GM13976 (cell line): ENCODE measurements at regions not wholly inside any gene's neighbourhood (a gene's known extent, or its start where the extent isn't known, plus 50 kb on each side); places are given as distances from the start of the nearest gene placed in this dataset.

Experiments used
- DNase-seq: peaks from one replicate; pipeline ENCODE4 v3.0.0; 2012; ENCODE audit warnings: low spot score
- in situ Hi-C: fragments of 300-500 bp; cut with MboI; formaldehyde crosslinking; loops from one replicate; pipeline ENCODE4 v1.12.0; 2022; ENCODE audit warnings: low sequenced_read_pairs, mixed read lengths, inconsistent platforms; ENCODE audit not compliant: unreplicated experiment
- TF ChIP-seq, protein P1 (sequence below): IDR thresholded peaks from 2 replicates; pipeline ENCODE4 v1.5.1; 2012; ENCODE audit warnings: borderline replicate concordance, mild to moderate bottlenecking; ENCODE audit not compliant: insufficient read depth; ENCODE audit errors: extremely low read depth, missing control alignments, control extremely low read depth

DNA sequence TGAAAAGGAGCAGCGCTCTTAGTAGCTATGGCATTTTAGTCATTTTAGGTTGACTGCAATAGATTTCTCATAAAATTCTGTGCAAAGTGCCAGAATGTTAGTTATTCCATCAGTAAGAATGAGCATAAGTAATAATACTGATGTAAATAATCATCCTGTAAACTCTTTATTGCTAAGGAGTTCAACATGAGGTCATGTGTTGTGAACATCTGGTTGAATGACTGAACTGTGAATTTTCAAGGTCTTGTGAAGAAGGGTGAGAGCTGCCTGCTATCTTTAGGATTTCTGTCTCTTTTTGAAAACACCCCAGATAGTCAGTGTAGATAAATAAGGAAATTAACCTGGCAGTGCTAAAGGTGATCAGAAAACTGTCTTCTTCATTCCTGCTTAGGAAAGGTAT lies 333.4 kb upstream of the TBC1D5 start:
- TF ChIP-seq, protein P1, sequence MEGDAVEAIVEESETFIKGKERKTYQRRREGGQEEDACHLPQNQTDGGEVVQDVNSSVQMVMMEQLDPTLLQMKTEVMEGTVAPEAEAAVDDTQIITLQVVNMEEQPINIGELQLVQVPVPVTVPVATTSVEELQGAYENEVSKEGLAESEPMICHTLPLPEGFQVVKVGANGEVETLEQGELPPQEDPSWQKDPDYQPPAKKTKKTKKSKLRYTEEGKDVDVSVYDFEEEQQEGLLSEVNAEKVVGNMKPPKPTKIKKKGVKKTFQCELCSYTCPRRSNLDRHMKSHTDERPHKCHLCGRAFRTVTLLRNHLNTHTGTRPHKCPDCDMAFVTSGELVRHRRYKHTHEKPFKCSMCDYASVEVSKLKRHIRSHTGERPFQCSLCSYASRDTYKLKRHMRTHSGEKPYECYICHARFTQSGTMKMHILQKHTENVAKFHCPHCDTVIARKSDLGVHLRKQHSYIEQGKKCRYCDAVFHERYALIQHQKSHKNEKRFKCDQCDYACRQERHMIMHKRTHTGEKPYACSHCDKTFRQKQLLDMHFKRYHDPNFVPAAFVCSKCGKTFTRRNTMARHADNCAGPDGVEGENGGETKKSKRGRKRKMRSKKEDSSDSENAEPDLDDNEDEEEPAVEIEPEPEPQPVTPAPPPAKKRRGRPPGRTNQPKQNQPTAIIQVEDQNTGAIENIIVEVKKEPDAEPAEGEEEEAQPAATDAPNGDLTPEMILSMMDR = no peak
- DNase-seq = no peak
- in situ Hi-C loops = no loop called here

DNA sequence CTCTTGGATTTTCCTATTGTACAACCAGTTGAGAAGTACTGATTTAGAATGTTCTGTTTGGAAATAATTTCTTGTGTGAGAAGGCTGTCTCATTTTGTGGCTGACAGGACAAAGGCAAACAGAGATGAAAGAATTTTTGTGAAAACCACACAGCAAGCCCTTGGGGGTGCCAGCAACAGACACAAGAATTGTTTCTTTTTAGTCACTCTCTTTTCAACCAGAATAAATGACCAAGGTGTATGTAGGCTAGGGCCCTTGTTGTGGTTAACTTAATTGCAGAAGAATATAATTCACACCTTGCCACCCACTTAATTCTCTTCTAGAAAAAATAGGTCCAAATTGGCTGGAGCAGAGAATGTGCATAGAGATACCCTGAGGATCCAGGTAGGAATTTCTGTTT lies 329.4 kb upstream of the TBC1D5 start:
- in situ Hi-C loops = no loop called here
- no peak for DNase-seq
- TF ChIP-seq, protein P1 = no peak

DNA sequence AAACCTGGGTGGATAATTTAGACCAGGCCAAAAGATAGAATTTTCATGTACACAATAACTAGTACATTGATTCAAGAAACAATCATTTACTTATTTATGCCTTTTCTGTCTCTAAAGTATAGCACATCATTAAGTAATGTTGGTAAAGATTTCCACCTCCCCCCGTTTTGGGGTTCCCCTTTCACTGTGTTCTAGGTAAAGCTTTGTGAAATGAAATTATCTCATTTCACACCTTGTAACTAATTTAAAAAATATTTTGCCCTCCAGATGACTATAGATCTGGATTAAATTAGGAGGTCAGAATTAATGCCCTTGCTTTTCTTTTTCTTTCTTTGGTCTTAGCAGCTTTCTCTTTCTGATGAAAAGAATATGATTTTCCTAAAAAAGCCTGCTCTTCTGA lies 328.5 kb upstream of the TBC1D5 start:
- in situ Hi-C loops = no loop called here
- DNase-seq = no peak
- TF ChIP-seq, protein P1 = no peak

- TF ChIP-seq, protein P1 = no peak
- DNase-seq = no peak
- in situ Hi-C loops = no loop called here
Observed at GRCh38 chr3:18070231-18070630, 327.8 kb upstream of the TBC1D5 start.

- DNase-seq = no peak
- TF ChIP-seq, protein P1 = no peak
- in situ Hi-C loops = no loop called here
Observed at GRCh38 chr3:18069568-18069967, 327.1 kb upstream of the TBC1D5 start.

- in situ Hi-C loops = no loop called here
- TF ChIP-seq, protein P1 = no peak
- DNase-seq = no peak
Observed at GRCh38 chr3:18066899-18067582, 324.6 kb upstream of the TBC1D5 start.
